B cell (primary cell): ENCODE measurements at regions not wholly inside any gene's neighbourhood (a gene's known extent, or its start where the extent isn't known, plus 50 kb on each side); places are given as distances from the start of the nearest gene placed in this dataset.
A peak's percentile ranks its signal among the peaks of the same experiment; 100 is the strongest.

ENCODE experiments used
- EZH2 ChIP-seq: IDR thresholded peaks from 2 replicates; pipeline ENCODE4 v1.6.1; 2012; ENCODE audit warnings: borderline replicate concordance, low read depth, mild to moderate bottlenecking, moderate library complexity, low read length; ENCODE audit not compliant: insufficient read depth, poor library complexity, severe bottlenecking
- TF ChIP-seq, protein P1 (sequence below): fragments of 200-600 bp; IDR thresholded peaks from one replicate; pipeline ENCODE4 v1.8.0; 2022; ENCODE audit warnings: antibody characterized with exemption, mild to moderate bottlenecking

DNA sequence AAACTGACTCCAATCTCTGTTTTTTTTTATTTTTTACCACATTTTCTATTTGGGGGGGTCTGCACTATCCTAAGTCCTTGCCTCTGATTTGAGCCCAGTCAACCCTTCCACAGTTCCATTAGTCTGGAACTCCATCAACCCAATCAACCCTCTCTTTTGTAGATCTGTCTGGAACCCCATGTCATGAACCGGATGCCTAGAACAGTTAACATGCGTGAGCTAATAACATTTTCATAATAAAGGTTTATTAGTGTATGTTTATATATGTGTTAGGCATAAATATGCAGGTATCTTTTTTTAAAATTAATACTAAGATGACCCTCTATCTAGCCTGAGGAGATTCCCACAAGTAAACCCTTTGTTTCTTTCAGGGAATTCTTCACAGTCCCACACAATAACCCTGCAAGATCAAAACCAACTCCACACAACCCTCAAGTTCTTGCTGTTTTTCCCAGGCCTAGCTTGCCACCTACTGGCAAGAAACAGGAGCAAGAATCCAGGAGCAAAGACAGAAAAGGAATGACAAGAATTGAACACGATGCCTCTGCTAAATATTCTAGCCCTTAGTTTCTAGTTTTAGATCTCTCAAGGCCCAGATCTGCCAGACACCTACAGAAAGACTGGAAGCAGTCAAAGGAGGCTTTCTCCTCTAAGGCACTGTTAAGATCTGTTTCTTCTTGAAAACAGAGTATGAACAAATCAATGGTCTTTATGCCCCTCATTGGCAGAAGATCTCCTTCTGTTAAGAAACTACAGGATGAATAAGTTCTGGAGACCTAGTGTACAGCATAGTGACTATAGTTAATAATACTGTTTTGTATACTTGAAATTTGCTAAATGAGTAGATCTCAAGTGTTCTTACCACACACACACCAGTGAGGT is 100.4 kb downstream of the TRIM36 start:
- TF ChIP-seq, protein P1, sequence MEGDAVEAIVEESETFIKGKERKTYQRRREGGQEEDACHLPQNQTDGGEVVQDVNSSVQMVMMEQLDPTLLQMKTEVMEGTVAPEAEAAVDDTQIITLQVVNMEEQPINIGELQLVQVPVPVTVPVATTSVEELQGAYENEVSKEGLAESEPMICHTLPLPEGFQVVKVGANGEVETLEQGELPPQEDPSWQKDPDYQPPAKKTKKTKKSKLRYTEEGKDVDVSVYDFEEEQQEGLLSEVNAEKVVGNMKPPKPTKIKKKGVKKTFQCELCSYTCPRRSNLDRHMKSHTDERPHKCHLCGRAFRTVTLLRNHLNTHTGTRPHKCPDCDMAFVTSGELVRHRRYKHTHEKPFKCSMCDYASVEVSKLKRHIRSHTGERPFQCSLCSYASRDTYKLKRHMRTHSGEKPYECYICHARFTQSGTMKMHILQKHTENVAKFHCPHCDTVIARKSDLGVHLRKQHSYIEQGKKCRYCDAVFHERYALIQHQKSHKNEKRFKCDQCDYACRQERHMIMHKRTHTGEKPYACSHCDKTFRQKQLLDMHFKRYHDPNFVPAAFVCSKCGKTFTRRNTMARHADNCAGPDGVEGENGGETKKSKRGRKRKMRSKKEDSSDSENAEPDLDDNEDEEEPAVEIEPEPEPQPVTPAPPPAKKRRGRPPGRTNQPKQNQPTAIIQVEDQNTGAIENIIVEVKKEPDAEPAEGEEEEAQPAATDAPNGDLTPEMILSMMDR: peak; percentile 32
- no peak for TF ChIP-seq EZH2
